ENCODE measurements at regions not wholly inside any gene's neighbourhood (a gene's known extent, or its start where the extent isn't known, plus 50 kb on each side); places are given as distances from the start of the nearest gene placed in this dataset.

- CTCF ChIA-PET: no interaction called here
- H3K27ac ChIP-seq (ENCODE audit: low read depth, low read length): no peak overlapping the region
- TF ChIP-seq CTCF (IDR thresholded peaks at IDR 0.05; ENCODE audit: low read depth, low read length): no peak
Measured at GRCh38 chr10:83375274-83375673, 764.0 kb upstream of the GHITM start.

GRCh38 chr10:83397806-83398205, 741.5 kb upstream of the GHITM start:
- CTCF ChIA-PET: interaction anchor here (0.7 kb wide), 1 partner anchor 27 kb away, joined by 6 read pairs; no protein-coding TSS in a partner anchor
- H3K9me3 ChIP-seq (ENCODE audit: control insufficient read depth, insufficient read depth, low read length): peaks cover 20% of the 10 kb centered on the region; the same call in 1 of the 2 replicates
- POLR2A ChIA-PET: no interaction called here
- no peak for TF ChIP-seq CTCF (IDR thresholded peaks at IDR 0.05; ENCODE audit: low read depth, low read length)
- no peak overlapping the region for H3K4me3 ChIP-seq (ENCODE audit: low read depth, low read length)
- no peaks in the 10 kb centered on the region for H3K27me3 ChIP-seq (ENCODE audit: control insufficient read depth, insufficient read depth, low read length)
- no peak overlapping the region for H3K27ac ChIP-seq (ENCODE audit: low read depth, low read length)
- no peak for DNase-seq (ENCODE audit: low read depth, low spot score)

More at GRCh38 chr10:83375274-83375673, 764.0 kb upstream of the GHITM start:
- POLR2A ChIA-PET: no interaction called here
- DNase-seq (ENCODE audit: low read depth, low spot score): no peak
- no peak overlapping the region for H3K4me3 ChIP-seq (ENCODE audit: low read depth, low read length)
- H3K9me3 ChIP-seq (ENCODE audit: control insufficient read depth, insufficient read depth, low read length): no peaks in the 10 kb centered on the region
- H3K27me3 ChIP-seq (ENCODE audit: control insufficient read depth, insufficient read depth, low read length): no peaks in the 10 kb centered on the region

GRCh38 chr10:83410570-83410969, 728.7 kb upstream of the GHITM start:
- no peak overlapping the region for H3K4me3 ChIP-seq (ENCODE audit: low read depth, low read length)
- H3K27me3 ChIP-seq (ENCODE audit: control insufficient read depth, insufficient read depth, low read length): no peaks in the 10 kb centered on the region
- ChIA-PET POLR2A (no interaction called here), CTCF (no interaction called here)
- no peak overlapping the region for H3K27ac ChIP-seq (ENCODE audit: low read depth, low read length)
- DNase-seq (ENCODE audit: low read depth, low spot score): no peak
- H3K9me3 ChIP-seq (ENCODE audit: control insufficient read depth, insufficient read depth, low read length): no peaks in the 10 kb centered on the region
- no peak for TF ChIP-seq CTCF (IDR thresholded peaks at IDR 0.05; ENCODE audit: low read depth, low read length)

- H3K27me3 ChIP-seq (ENCODE audit: control insufficient read depth, insufficient read depth, low read length): no peaks in the 10 kb centered on the region
- no peak overlapping the region for H3K4me3 ChIP-seq (ENCODE audit: low read depth, low read length)
- ChIA-PET POLR2A (no interaction called here), CTCF (interaction anchor here (0.6 kb wide), 1 partner anchor 27 kb away, joined by 6 read pairs; no protein-coding TSS in a partner anchor)
- H3K27ac ChIP-seq (ENCODE audit: low read depth, low read length): no peak overlapping the region
- H3K9me3 ChIP-seq (ENCODE audit: control insufficient read depth, insufficient read depth, low read length): peaks cover 6% of the 10 kb centered on the region; the same call in 1 of the 2 replicates
- no peak for DNase-seq (ENCODE audit: low read depth, low spot score)
- no peak for TF ChIP-seq CTCF (IDR thresholded peaks at IDR 0.05; ENCODE audit: low read depth, low read length)
Measured at GRCh38 chr10:83425306-83425705, 714.0 kb upstream of the GHITM start.

- ChIA-PET POLR2A (no interaction called here), CTCF (no interaction called here)
- no peak overlapping the region for H3K27ac ChIP-seq (ENCODE audit: low read depth, low read length)
- H3K27me3 ChIP-seq (ENCODE audit: control insufficient read depth, insufficient read depth, low read length): no peaks in the 10 kb centered on the region
- DNase-seq (ENCODE audit: low read depth, low spot score): no peak
- peaks cover 6% of the 10 kb centered on the region; the same call in 1 of the 2 replicates for H3K9me3 ChIP-seq (ENCODE audit: control insufficient read depth, insufficient read depth, low read length)
- TF ChIP-seq CTCF (IDR thresholded peaks at IDR 0.05; ENCODE audit: low read depth, low read length): no peak
- H3K4me3 ChIP-seq (ENCODE audit: low read depth, low read length): no peak overlapping the region
Measured at GRCh38 chr10:83427101-83427500, 712.2 kb upstream of the GHITM start.
